PC-9 (cell line): ENCODE measurements at regions not wholly inside any gene's neighbourhood (a gene's known extent, or its start where the extent isn't known, plus 50 kb on each side); places are given as distances from the start of the nearest gene placed in this dataset.

Experiments used
- CTCF ChIP-seq: fragments of 200-600 bp; sonication (generic); conservative IDR thresholded peaks from 2 replicates; pipeline ENCODE4 v1.6.1; 2017; ENCODE audit warnings: mixed run types, antibody characterized with exemption, mild to moderate bottlenecking, moderate library complexity
- EZH2 ChIP-seq: fragments of 200-600 bp; sonication (generic); IDR thresholded peaks from 2 replicates; pipeline ENCODE4 v1.8.0; 2017; ENCODE audit warnings: antibody characterized with exemption, low read depth

GRCh38 chr13:72303941-72304746 is 423.3 kb downstream of the MZT1 start:
- TF ChIP-seq EZH2 (no peak), CTCF (no peak)
